Duodenal mucosa (tissue), 2 donors: ENCODE measurements at regions not wholly inside any gene's neighbourhood (a gene's known extent, or its start where the extent isn't known, plus 50 kb on each side); places are given as distances from the start of the nearest gene placed in this dataset.

Source experiments
- H3K27ac ChIP-seq: one replicate; pipeline ENCODE4 v1.7.0; 2013; ENCODE audit warnings: low read depth, low read length
- H3K27me3 ChIP-seq, 2 donors: one replicate each; pipeline ENCODE4 v1.7.0; 2013; ENCODE audit warnings: low read length in 2 of 2, control low read depth in 1 of 2; ENCODE audit not compliant: insufficient read depth in 2 of 2, control insufficient read depth in 1 of 2
- H3K36me3 ChIP-seq, 2 donors: one replicate each; pipeline ENCODE4 v1.7.0; 2013; ENCODE audit warnings: low read length in 2 of 2, control low read depth in 1 of 2; ENCODE audit not compliant: insufficient read depth in 2 of 2, control insufficient read depth in 1 of 2
- H3K4me1 ChIP-seq, 2 donors: one replicate each; pipeline ENCODE4 v1.7.0; 2013; ENCODE audit warnings: low read length in 2 of 2, control low read depth in 1 of 2; ENCODE audit not compliant: insufficient read depth in 2 of 2, control insufficient read depth in 1 of 2
- H3K4me3 ChIP-seq, 2 donors: one replicate each; pipeline ENCODE4 v1.7.0; 2013; ENCODE audit warnings: low read length in 2 of 2, low read depth in 1 of 2
- H3K9ac ChIP-seq, 2 donors: one replicate each; pipeline ENCODE4 v1.7.0; 2013; ENCODE audit warnings: low read length in 2 of 2, low read depth in 1 of 2
- H3K9me3 ChIP-seq, 2 donors: one replicate each; pipeline ENCODE4 v1.7.0; 2013; ENCODE audit warnings: low read length in 2 of 2, control low read depth in 1 of 2; ENCODE audit not compliant: control insufficient read depth in 1 of 2

- Histone ChIP-seq H3K27me3 (peaks cover 0 to 6% of the 10 kb centered on the region in 2 donors), H3K9me3 (no peaks in the 10 kb centered on the region), H3K36me3 (no peaks in the 10 kb centered on the region), H3K4me1 (no peaks in the 10 kb centered on the region), H3K4me3 (no peak overlapping the region), H3K27ac (no peak overlapping the region), H3K9ac (no peak overlapping the region)
Measured at GRCh38 chr7:35552691-35553090, 142.2 kb downstream of the HERPUD2 start.

GRCh38 chr7:35551321-35552081 is 143.4 kb downstream of the HERPUD2 start:
- H3K27ac ChIP-seq: no peak overlapping the region
- H3K9ac ChIP-seq: no peak overlapping the region
- peaks cover 0 to 6% of the 10 kb centered on the region in 2 donors for H3K27me3 ChIP-seq
- H3K36me3 ChIP-seq: no peaks in the 10 kb centered on the region
- H3K4me1 ChIP-seq: no peaks in the 10 kb centered on the region
- no peak overlapping the region for H3K4me3 ChIP-seq
- H3K9me3 ChIP-seq: no peaks in the 10 kb centered on the region

GRCh38 chr7:35550831-35551230 is 144.1 kb downstream of the HERPUD2 start:
- Histone ChIP-seq H3K27me3 (peaks cover 0 to 6% of the 10 kb centered on the region in 2 donors), H3K27ac (no peak overlapping the region), H3K36me3 (no peaks in the 10 kb centered on the region), H3K4me1 (no peaks in the 10 kb centered on the region), H3K4me3 (no peak overlapping the region), H3K9me3 (no peaks in the 10 kb centered on the region), H3K9ac (no peak overlapping the region)

- H3K27ac ChIP-seq: no peak overlapping the region
- no peaks in the 10 kb centered on the region for H3K36me3 ChIP-seq
Measured at GRCh38 chr7:35549781-35550180, 145.2 kb downstream of the HERPUD2 start.

DNA sequence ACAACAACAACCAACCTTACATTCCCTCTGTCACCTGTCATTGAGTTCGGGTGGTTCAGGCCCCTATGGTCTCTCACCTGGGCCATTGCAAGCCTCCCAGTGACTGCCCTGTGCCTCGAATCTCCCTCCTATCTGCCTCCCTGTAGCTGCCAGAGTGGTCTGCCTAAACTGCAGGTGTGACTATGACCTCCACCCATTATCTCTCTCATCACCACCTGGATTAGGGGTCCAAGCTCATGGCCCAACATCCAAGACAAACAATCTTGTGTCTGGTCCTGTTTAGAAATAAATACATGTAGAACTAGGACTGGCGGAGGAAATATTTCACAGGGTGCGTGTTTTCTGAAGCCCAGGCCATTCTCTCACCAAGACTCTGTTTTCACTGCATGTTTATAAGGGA is 146.6 kb downstream of the HERPUD2 start:
- Histone ChIP-seq H3K9ac (no peak overlapping the region), H3K27me3 (peaks cover 0 to 6% of the 10 kb centered on the region in 2 donors), H3K27ac (no peak overlapping the region), H3K9me3 (no peaks in the 10 kb centered on the region), H3K36me3 (no peaks in the 10 kb centered on the region), H3K4me3 (no peak overlapping the region), H3K4me1 (no peaks in the 10 kb centered on the region)

More at GRCh38 chr7:35549781-35550180, 145.2 kb downstream of the HERPUD2 start:
- H3K9me3 ChIP-seq: no peaks in the 10 kb centered on the region
- H3K27me3 ChIP-seq: peaks cover 0 to 6% of the 10 kb centered on the region in 2 donors
- H3K4me3 ChIP-seq: no peak overlapping the region
- no peak overlapping the region for H3K9ac ChIP-seq
- no peaks in the 10 kb centered on the region for H3K4me1 ChIP-seq

- Histone ChIP-seq H3K9ac (no peak overlapping the region), H3K27me3 (peaks cover 0 to 6% of the 10 kb centered on the region in 2 donors), H3K4me3 (no peak overlapping the region), H3K4me1 (no peaks in the 10 kb centered on the region), H3K27ac (no peak overlapping the region), H3K36me3 (no peaks in the 10 kb centered on the region), H3K9me3 (no peaks in the 10 kb centered on the region)
Measured at GRCh38 chr7:35546691-35547429, 148.1 kb downstream of the HERPUD2 start.

DNA sequence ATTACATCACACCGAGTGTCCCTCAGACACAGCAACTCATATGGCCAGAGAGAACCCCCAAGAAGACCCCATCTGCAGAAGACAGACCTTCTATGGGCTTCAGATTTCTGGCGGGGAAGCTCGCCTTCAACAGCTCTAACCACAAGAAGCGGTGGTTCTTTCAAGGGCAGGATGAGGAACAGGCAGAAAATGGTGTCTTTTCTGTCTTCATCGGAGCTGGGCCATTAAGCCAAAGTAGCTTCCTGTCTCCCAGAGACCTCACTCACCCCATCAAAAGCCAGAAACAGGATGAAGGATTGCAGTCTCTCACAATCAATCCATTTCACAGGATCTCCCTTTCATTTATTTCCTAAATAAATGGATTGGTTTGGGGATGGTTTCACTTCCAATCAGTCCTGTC is 149.1 kb downstream of the HERPUD2 start:
- no peak overlapping the region for H3K4me3 ChIP-seq

GRCh38 chr7:35544028-35544742 is 150.8 kb downstream of the HERPUD2 start:
- no peaks in the 10 kb centered on the region for H3K9me3 ChIP-seq
- H3K27ac ChIP-seq: no peak overlapping the region
- H3K4me1 ChIP-seq: no peaks in the 10 kb centered on the region
- H3K27me3 ChIP-seq: peaks cover 3 to 6% of the 10 kb centered on the region in 2 donors
- no peak overlapping the region for H3K9ac ChIP-seq
- no peak overlapping the region for H3K4me3 ChIP-seq
- H3K36me3 ChIP-seq: no peaks in the 10 kb centered on the region

More for the DNA sequence above, 149.1 kb downstream of the HERPUD2 start:
- Histone ChIP-seq H3K9ac (no peak overlapping the region), H3K36me3 (no peaks in the 10 kb centered on the region), H3K4me1 (no peaks in the 10 kb centered on the region), H3K9me3 (no peaks in the 10 kb centered on the region), H3K27me3 (peaks cover 0 to 6% of the 10 kb centered on the region in 2 donors), H3K27ac (no peak overlapping the region)

- Histone ChIP-seq H3K27ac (no peak overlapping the region), H3K4me3 (peak overlapping the region; percentile 48 to 53), H3K27me3 (peaks cover 3 to 4% of the 10 kb centered on the region in 2 donors), H3K36me3 (no peaks in the 10 kb centered on the region), H3K9ac (no peak overlapping the region), H3K4me1 (no peaks in the 10 kb centered on the region), H3K9me3 (no peaks in the 10 kb centered on the region)
Measured at GRCh38 chr7:35537067-35538023, 157.6 kb downstream of the HERPUD2 start.
